22Rv1 (cell line): ENCODE measurements at regions not wholly inside any gene's neighbourhood (a gene's known extent, or its start where the extent isn't known, plus 50 kb on each side); places are given as distances from the start of the nearest gene placed in this dataset.

ENCODE experiments used
- ZFX ChIP-seq: fragments of 450-650 bp; IDR thresholded peaks from 2 replicates; pipeline ENCODE4 v1.6.1; 2017; ENCODE audit warnings: antibody characterized with exemption, borderline replicate concordance
- TF ChIP-seq, protein P1 (sequence below): fragments of 450-650 bp; IDR thresholded peaks from 2 replicates; pipeline ENCODE4 v1.5.1; 2017; ENCODE audit warnings: mild to moderate bottlenecking

DNA sequence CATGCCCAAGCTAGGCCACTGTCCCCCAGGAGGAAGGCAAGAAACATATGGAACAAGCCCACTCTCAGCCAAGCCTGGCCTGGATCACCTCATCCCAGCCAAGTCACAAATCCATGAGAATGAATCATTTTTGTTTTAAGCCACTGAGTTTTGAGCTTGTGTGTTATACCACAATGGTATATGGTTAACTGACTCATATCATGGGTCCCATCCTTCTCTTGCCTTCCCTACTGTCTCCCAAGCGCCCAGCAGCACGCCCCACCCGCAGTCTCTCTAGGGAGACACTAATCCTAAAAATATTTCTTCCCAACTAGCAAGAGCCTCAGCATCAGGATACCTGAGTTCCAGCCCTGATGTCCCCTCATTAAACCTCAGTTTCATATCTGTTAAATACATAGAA, 248.1 kb downstream of the CDK5RAP2 start:
- TF ChIP-seq, protein P1, sequence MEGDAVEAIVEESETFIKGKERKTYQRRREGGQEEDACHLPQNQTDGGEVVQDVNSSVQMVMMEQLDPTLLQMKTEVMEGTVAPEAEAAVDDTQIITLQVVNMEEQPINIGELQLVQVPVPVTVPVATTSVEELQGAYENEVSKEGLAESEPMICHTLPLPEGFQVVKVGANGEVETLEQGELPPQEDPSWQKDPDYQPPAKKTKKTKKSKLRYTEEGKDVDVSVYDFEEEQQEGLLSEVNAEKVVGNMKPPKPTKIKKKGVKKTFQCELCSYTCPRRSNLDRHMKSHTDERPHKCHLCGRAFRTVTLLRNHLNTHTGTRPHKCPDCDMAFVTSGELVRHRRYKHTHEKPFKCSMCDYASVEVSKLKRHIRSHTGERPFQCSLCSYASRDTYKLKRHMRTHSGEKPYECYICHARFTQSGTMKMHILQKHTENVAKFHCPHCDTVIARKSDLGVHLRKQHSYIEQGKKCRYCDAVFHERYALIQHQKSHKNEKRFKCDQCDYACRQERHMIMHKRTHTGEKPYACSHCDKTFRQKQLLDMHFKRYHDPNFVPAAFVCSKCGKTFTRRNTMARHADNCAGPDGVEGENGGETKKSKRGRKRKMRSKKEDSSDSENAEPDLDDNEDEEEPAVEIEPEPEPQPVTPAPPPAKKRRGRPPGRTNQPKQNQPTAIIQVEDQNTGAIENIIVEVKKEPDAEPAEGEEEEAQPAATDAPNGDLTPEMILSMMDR: no peak
- no peak for TF ChIP-seq ZFX
